ENCODE measurements at regions not wholly inside any gene's neighbourhood (a gene's known extent, or its start where the extent isn't known, plus 50 kb on each side); places are given as distances from the start of the nearest gene placed in this dataset.

GRCh38 chr19:32181216-32181920 lies 164.0 kb upstream of the ZNF507 start:
- Mint-ChIP-seq H3K27me3 (ENCODE audit: low read depth) (no peaks in the 10 kb centered on the region), H3K27ac (no peak overlapping the region), H3K36me3 (ENCODE audit: low read depth) (no peaks in the 10 kb centered on the region), H3K9me3 (peaks cover 7% of the 10 kb centered on the region), H3K4me3 (no peak overlapping the region), H3K4me1 (ENCODE audit: low read depth) (no peaks in the 10 kb centered on the region)

GRCh38 chr19:32186542-32187330 lies 158.7 kb upstream of the ZNF507 start:
- no peaks in the 10 kb centered on the region for H3K4me1 Mint-ChIP-seq (ENCODE audit: low read depth)
- H3K27me3 Mint-ChIP-seq (ENCODE audit: low read depth) = no peaks in the 10 kb centered on the region
- H3K4me3 Mint-ChIP-seq = no peak overlapping the region
- peaks cover 7% of the 10 kb centered on the region for H3K9me3 Mint-ChIP-seq
- H3K36me3 Mint-ChIP-seq (ENCODE audit: low read depth) = no peaks in the 10 kb centered on the region
- H3K27ac Mint-ChIP-seq = no peak overlapping the region

- Mint-ChIP-seq H3K36me3 (ENCODE audit: low read depth) (no peaks in the 10 kb centered on the region), H3K27me3 (ENCODE audit: low read depth) (no peaks in the 10 kb centered on the region), H3K4me1 (ENCODE audit: low read depth) (no peaks in the 10 kb centered on the region), H3K27ac (no peak overlapping the region), H3K4me3 (no peak overlapping the region), H3K9me3 (peaks cover 7% of the 10 kb centered on the region)
Measured at GRCh38 chr19:32188921-32189320, 156.5 kb upstream of the ZNF507 start.

- Mint-ChIP-seq H3K4me3 (no peak overlapping the region), H3K36me3 (ENCODE audit: low read depth) (no peaks in the 10 kb centered on the region), H3K9me3 (peaks cover 2% of the 10 kb centered on the region), H3K4me1 (ENCODE audit: low read depth) (no peaks in the 10 kb centered on the region), H3K27me3 (ENCODE audit: low read depth) (no peaks in the 10 kb centered on the region), H3K27ac (no peak overlapping the region)
Measured at GRCh38 chr19:32189956-32190706, 155.3 kb upstream of the ZNF507 start.

GRCh38 chr19:32191921-32192320 lies 153.5 kb upstream of the ZNF507 start:
- Mint-ChIP-seq H3K27me3 (ENCODE audit: low read depth) (no peaks in the 10 kb centered on the region), H3K27ac (no peak overlapping the region), H3K9me3 (no peaks in the 10 kb centered on the region)

GRCh38 chr19:32195706-32196610 lies 149.5 kb upstream of the ZNF507 start:
- Mint-ChIP-seq H3K9me3 (no peaks in the 10 kb centered on the region), H3K36me3 (ENCODE audit: low read depth) (no peaks in the 10 kb centered on the region), H3K4me1 (ENCODE audit: low read depth) (no peaks in the 10 kb centered on the region), H3K27me3 (ENCODE audit: low read depth) (no peaks in the 10 kb centered on the region), H3K4me3 (no peak overlapping the region), H3K27ac (no peak overlapping the region)

More at GRCh38 chr19:32191921-32192320, 153.5 kb upstream of the ZNF507 start:
- H3K36me3 Mint-ChIP-seq (ENCODE audit: low read depth) = no peaks in the 10 kb centered on the region
- H3K4me3 Mint-ChIP-seq = no peak overlapping the region
- no peaks in the 10 kb centered on the region for H3K4me1 Mint-ChIP-seq (ENCODE audit: low read depth)

- Mint-ChIP-seq H3K9me3 (no peaks in the 10 kb centered on the region), H3K4me1 (ENCODE audit: low read depth) (peaks cover 4% of the 10 kb centered on the region), H3K36me3 (ENCODE audit: low read depth) (no peaks in the 10 kb centered on the region), H3K27me3 (ENCODE audit: low read depth) (no peaks in the 10 kb centered on the region), H3K4me3 (no peak overlapping the region), H3K27ac (no peak overlapping the region)
Measured at GRCh38 chr19:32196690-32197420, 148.6 kb upstream of the ZNF507 start.

- Mint-ChIP-seq H3K27ac (no peak overlapping the region), H3K36me3 (ENCODE audit: low read depth) (no peaks in the 10 kb centered on the region), H3K4me1 (ENCODE audit: low read depth) (peaks cover 5% of the 10 kb centered on the region), H3K4me3 (no peak overlapping the region), H3K27me3 (ENCODE audit: low read depth) (no peaks in the 10 kb centered on the region), H3K9me3 (no peaks in the 10 kb centered on the region)
Measured at GRCh38 chr19:32197896-32198882, 147.2 kb upstream of the ZNF507 start.

- Mint-ChIP-seq H3K9me3 (no peaks in the 10 kb centered on the region), H3K36me3 (ENCODE audit: low read depth) (no peaks in the 10 kb centered on the region), H3K27me3 (ENCODE audit: low read depth) (no peaks in the 10 kb centered on the region), H3K27ac (no peak overlapping the region), H3K4me3 (no peak overlapping the region), H3K4me1 (ENCODE audit: low read depth) (peaks cover 5% of the 10 kb centered on the region)
Measured at GRCh38 chr19:32199501-32200040, 145.8 kb upstream of the ZNF507 start.

- Mint-ChIP-seq H3K4me1 (ENCODE audit: low read depth) (peaks cover 5% of the 10 kb centered on the region), H3K9me3 (no peaks in the 10 kb centered on the region), H3K4me3 (no peak overlapping the region), H3K27ac (no peak overlapping the region), H3K27me3 (ENCODE audit: low read depth) (no peaks in the 10 kb centered on the region), H3K36me3 (ENCODE audit: low read depth) (no peaks in the 10 kb centered on the region)
Measured at GRCh38 chr19:32200312-32201038, 144.9 kb upstream of the ZNF507 start.

- no peak overlapping the region for H3K4me3 Mint-ChIP-seq
- no peak overlapping the region for H3K27ac Mint-ChIP-seq
- H3K36me3 Mint-ChIP-seq (ENCODE audit: low read depth) = no peaks in the 10 kb centered on the region
- H3K4me1 Mint-ChIP-seq (ENCODE audit: low read depth) = peaks cover 5% of the 10 kb centered on the region
- H3K27me3 Mint-ChIP-seq (ENCODE audit: low read depth) = no peaks in the 10 kb centered on the region
- H3K9me3 Mint-ChIP-seq = no peaks in the 10 kb centered on the region
Measured at GRCh38 chr19:32201211-32201610, 144.2 kb upstream of the ZNF507 start.

GRCh38 chr19:32201636-32202051 lies 143.8 kb upstream of the ZNF507 start:
- no peak overlapping the region for H3K27ac Mint-ChIP-seq

More at GRCh38 chr19:32201636-32202051, 143.8 kb upstream of the ZNF507 start:
- no peak overlapping the region for H3K4me3 Mint-ChIP-seq
- no peaks in the 10 kb centered on the region for H3K27me3 Mint-ChIP-seq (ENCODE audit: low read depth)
- H3K36me3 Mint-ChIP-seq (ENCODE audit: low read depth) = no peaks in the 10 kb centered on the region
- no peaks in the 10 kb centered on the region for H3K9me3 Mint-ChIP-seq
- peaks cover 5% of the 10 kb centered on the region for H3K4me1 Mint-ChIP-seq (ENCODE audit: low read depth)
